ENCODE measurements at regions not wholly inside any gene's neighbourhood (a gene's known extent, or its start where the extent isn't known, plus 50 kb on each side); places are given as distances from the start of the nearest gene placed in this dataset.

DNA sequence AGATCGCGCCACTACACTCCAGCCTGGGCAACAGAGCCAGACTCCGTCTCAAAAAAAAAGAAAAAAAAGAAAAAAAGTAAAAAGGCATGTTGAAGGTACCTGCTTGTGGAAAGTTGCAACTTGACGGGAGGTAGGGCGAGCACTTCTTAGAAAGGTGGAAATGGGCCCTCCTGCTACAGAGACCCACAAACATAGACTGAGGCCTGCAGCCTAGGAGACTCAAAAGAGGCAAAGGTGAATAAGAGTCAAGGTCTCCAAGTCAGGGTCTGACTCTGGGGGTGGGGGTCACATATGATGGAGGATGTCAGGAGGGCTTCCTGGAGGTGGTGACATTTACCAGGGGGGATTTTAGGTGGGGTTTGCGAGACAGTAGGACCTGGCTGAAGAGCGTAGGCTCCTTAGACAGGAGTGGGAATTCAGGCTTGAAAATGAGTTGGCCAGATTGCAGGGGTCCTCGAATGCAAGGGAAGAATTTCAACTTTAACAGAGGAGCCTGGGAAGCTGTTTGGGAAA is 303.0 kb downstream of the SEC14L1 start:
- H3K4me1 ChIP-seq (ENCODE audit: control insufficient read depth, extremely low read depth, insufficient read depth, low read length): peaks cover 62% of the 10 kb centered on the region
- no peaks in the 10 kb centered on the region for H3K36me3 ChIP-seq (ENCODE audit: control insufficient read depth, insufficient read depth, low read length)
- peak overlapping the region; percentile 92 for H3K27ac ChIP-seq (ENCODE audit: insufficient read depth, low read length)
- peaks cover 83% of the 10 kb centered on the region for H3K79me2 ChIP-seq (ENCODE audit: control insufficient read depth, insufficient read depth, low read length)
- no peak overlapping the region for H3K4me2 ChIP-seq (ENCODE audit: extremely low read depth, insufficient read depth, low read length)
- H2AFZ ChIP-seq (ENCODE audit: low read length): no peak overlapping the region
- no peak for DNase-seq (ENCODE audit: low read depth in 2 of 2)
- no peaks in the 10 kb centered on the region for H3K27me3 ChIP-seq (ENCODE audit: control insufficient read depth, insufficient read depth, low read length)
- TF ChIP-seq, protein P1, sequence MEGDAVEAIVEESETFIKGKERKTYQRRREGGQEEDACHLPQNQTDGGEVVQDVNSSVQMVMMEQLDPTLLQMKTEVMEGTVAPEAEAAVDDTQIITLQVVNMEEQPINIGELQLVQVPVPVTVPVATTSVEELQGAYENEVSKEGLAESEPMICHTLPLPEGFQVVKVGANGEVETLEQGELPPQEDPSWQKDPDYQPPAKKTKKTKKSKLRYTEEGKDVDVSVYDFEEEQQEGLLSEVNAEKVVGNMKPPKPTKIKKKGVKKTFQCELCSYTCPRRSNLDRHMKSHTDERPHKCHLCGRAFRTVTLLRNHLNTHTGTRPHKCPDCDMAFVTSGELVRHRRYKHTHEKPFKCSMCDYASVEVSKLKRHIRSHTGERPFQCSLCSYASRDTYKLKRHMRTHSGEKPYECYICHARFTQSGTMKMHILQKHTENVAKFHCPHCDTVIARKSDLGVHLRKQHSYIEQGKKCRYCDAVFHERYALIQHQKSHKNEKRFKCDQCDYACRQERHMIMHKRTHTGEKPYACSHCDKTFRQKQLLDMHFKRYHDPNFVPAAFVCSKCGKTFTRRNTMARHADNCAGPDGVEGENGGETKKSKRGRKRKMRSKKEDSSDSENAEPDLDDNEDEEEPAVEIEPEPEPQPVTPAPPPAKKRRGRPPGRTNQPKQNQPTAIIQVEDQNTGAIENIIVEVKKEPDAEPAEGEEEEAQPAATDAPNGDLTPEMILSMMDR (conservative IDR thresholded peaks at IDR 0.05 in 1 of 2, IDR thresholded peaks at IDR 0.05 in 1 of 2; ENCODE audit: low read depth in 1 of 2, low read length in 2 of 2): no peak
- TF ChIP-seq EZH2 (IDR thresholded peaks at IDR 0.05; ENCODE audit: low read length, missing control alignments): no peak
- no peaks in the 10 kb centered on the region for H4K20me1 ChIP-seq (ENCODE audit: control insufficient read depth, extremely low read depth, insufficient read depth, low read length)
- no peak overlapping the region for H3K9ac ChIP-seq (ENCODE audit: insufficient read depth, low read length)
- no peaks in the 10 kb centered on the region for H3K9me3 ChIP-seq (ENCODE audit: control insufficient read depth, insufficient read depth, low read depth, low read length)
- H3K4me3 ChIP-seq (replicated peaks in 1 of 4; ENCODE audit: control extremely low read depth in 1 of 4, insufficient read depth in 1 of 4, low read depth in 3 of 4, low read length in 4 of 4): no peak overlapping the region

DNA sequence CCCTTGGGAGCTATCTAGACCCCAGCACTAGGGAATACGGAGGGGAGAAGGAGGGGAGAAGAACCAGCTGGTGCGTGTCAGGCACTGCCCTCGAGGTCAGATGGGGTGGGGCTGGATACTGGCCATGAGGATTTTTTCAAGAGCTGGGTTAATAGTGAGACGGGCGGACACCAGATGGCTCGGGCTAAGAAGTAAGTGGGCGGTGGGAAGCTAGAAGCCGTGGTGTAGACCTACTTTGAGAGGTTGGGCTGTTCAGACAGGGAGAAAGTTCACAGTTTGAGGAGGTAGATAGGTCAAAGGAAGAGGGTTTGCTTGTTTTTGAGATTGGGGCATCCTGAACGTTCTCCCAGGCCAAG is 303.8 kb downstream of the SEC14L1 start:
- Histone ChIP-seq H3K27me3 (ENCODE audit: control insufficient read depth, insufficient read depth, low read length) (no peaks in the 10 kb centered on the region), H3K9ac (ENCODE audit: insufficient read depth, low read length) (peak overlapping the region; percentile 68), H3K4me3 (replicated peaks in 1 of 4; ENCODE audit: control extremely low read depth in 1 of 4, insufficient read depth in 1 of 4, low read depth in 3 of 4, low read length in 4 of 4) (peak overlapping the region in 1 of 4 experiments; percentile 3), H3K27ac (ENCODE audit: insufficient read depth, low read length) (peak overlapping the region; percentile 92), H3K79me2 (ENCODE audit: control insufficient read depth, insufficient read depth, low read length) (peaks cover 84% of the 10 kb centered on the region), H3K4me2 (ENCODE audit: extremely low read depth, insufficient read depth, low read length) (peak overlapping the region; percentile 88), H2AFZ (ENCODE audit: low read length) (no peak overlapping the region), H3K9me3 (ENCODE audit: control insufficient read depth, insufficient read depth, low read depth, low read length) (no peaks in the 10 kb centered on the region), H3K36me3 (ENCODE audit: control insufficient read depth, insufficient read depth, low read length) (no peaks in the 10 kb centered on the region), H3K4me1 (ENCODE audit: control insufficient read depth, extremely low read depth, insufficient read depth, low read length) (peaks cover 59% of the 10 kb centered on the region), H4K20me1 (ENCODE audit: control insufficient read depth, extremely low read depth, insufficient read depth, low read length) (no peaks in the 10 kb centered on the region)
- TF ChIP-seq, protein P1 (conservative IDR thresholded peaks at IDR 0.05 in 1 of 2, IDR thresholded peaks at IDR 0.05 in 1 of 2; ENCODE audit: low read depth in 1 of 2, low read length in 2 of 2): no peak
- TF ChIP-seq EZH2 (IDR thresholded peaks at IDR 0.05; ENCODE audit: low read length, missing control alignments): no peak
- DNase-seq (ENCODE audit: low read depth in 2 of 2): peak; percentile 54 to 92

DNA sequence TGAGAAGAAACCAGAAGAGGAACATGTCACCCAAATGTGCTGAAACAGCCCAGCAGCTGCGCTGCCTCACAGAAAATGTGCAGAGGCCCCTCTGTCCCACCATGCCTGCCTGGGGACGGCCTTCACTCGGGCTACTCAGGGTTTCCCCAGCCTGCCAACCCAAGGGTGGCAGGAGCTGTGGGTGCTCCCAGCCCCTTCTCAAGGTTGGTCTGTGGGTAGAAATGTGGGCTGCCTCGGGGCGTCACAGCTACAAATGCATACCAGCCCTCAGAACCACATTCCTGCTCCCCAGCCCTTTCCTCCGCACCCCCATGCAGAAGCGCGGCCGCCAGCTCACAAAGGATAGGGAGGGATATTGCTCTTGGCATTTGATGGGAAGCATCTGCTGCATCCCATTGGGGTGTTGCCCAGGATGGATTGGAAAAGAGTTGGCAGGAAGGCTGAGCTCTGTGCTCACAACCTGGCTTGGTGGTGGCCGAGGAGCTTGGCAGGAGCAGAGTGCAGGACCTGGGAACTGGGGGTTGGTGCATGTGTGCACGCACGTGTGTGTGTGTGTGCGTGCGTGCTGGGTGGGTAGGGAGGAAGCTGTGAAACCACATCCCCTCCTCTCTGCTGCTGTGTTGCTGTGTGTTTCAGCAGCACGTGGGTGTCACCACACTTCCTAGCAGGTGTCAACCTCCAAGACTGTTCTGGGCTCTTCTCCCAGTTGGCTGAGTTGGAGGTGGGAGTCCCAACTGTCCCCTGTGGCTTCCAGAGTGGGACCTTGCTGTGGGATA is 304.4 kb downstream of the SEC14L1 start:
- Histone ChIP-seq H3K27ac (ENCODE audit: insufficient read depth, low read length) (peak overlapping the region; percentile 92), H2AFZ (ENCODE audit: low read length) (no peak overlapping the region), H3K4me1 (ENCODE audit: control insufficient read depth, extremely low read depth, insufficient read depth, low read length) (peaks cover 65% of the 10 kb centered on the region), H3K9ac (ENCODE audit: insufficient read depth, low read length) (peak overlapping the region; percentile 68), H4K20me1 (ENCODE audit: control insufficient read depth, extremely low read depth, insufficient read depth, low read length) (no peaks in the 10 kb centered on the region), H3K4me2 (ENCODE audit: extremely low read depth, insufficient read depth, low read length) (peak overlapping the region; percentile 88), H3K79me2 (ENCODE audit: control insufficient read depth, insufficient read depth, low read length) (peaks cover 87% of the 10 kb centered on the region), H3K9me3 (ENCODE audit: control insufficient read depth, insufficient read depth, low read depth, low read length) (no peaks in the 10 kb centered on the region), H3K27me3 (ENCODE audit: control insufficient read depth, insufficient read depth, low read length) (no peaks in the 10 kb centered on the region), H3K4me3 (replicated peaks in 1 of 4; ENCODE audit: control extremely low read depth in 1 of 4, insufficient read depth in 1 of 4, low read depth in 3 of 4, low read length in 4 of 4) (peak overlapping the region in 1 of 4 experiments; percentile 3), H3K36me3 (ENCODE audit: control insufficient read depth, insufficient read depth, low read length) (no peaks in the 10 kb centered on the region)
- TF ChIP-seq EZH2 (IDR thresholded peaks at IDR 0.05; ENCODE audit: low read length, missing control alignments): no peak
- TF ChIP-seq, protein P1 (conservative IDR thresholded peaks at IDR 0.05 in 1 of 2, IDR thresholded peaks at IDR 0.05 in 1 of 2; ENCODE audit: low read depth in 1 of 2, low read length in 2 of 2): no peak
- DNase-seq (ENCODE audit: low read depth in 2 of 2): peak; percentile 68 to 91
